HG02870 (cell line): ENCODE measurements at regions not wholly inside any gene's neighbourhood (a gene's known extent, or its start where the extent isn't known, plus 50 kb on each side); places are given as distances from the start of the nearest gene placed in this dataset.
"Not testable (repeated sequence)": the region's sequence is repeated elsewhere in the genome, so short reads cannot be mapped to it uniquely, and the experiment has no call there.

Source experiments
- ATAC-seq: cut with Tn5 transposase; IDR thresholded peaks from one replicate; pipeline ENCODE4 v1.9.1; 2021; ENCODE audit warnings: mild to moderate bottlenecking, moderate library complexity; ENCODE audit not compliant: unreplicated experiment

DNA sequence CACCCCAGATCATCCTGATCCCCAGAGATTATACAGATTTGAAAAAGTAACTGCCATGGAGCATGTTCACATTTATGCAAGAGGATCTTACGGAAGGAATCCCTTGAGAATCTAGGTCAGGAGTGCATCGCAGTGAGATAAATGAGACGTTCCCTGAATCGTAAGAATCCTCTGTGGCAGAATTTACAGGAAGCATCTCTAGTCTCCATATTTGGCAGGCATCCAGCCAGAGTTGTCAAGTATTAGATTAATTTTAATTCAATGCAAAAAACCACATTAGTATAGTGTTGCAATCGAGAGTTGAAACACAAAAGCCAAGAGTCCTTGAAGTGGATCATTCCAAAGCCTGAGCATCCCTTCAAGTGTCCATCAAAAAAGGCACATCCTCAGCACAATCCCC, 100.8 kb downstream of the RRAGC start:
- no peak for ATAC-seq

DNA sequence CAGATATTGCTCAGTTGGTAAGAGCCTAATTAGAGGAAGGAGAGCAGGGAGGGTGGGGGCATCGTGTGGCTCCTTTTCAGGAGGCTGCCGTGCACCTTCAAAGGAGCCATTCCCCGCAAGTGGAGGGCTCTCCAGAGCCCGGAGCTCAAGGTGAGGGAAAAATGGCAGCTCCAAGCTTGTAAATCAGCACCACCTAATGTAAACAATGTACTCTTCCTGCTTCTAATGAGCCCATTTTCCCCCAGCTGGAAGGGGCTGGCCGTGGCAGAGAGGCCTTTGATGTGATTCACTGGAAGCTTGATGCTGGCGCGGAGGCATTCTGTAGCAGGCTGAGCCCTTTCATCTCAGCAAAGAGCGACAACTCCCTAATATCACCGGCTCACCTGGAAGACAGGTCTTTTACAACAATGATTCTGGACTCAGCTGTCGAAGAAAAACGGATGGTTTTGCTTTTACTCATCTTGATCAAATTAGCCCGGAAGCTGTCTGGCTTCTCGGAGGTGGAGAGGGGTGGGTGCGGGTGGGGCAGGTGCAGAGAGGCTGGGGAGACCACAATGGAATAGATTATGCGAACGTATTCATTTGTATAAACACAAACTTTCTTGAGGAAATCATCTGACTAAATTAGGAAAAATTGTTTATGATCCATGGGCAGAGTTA, 112.5 kb downstream of the RRAGC start:
- no peak for ATAC-seq

DNA sequence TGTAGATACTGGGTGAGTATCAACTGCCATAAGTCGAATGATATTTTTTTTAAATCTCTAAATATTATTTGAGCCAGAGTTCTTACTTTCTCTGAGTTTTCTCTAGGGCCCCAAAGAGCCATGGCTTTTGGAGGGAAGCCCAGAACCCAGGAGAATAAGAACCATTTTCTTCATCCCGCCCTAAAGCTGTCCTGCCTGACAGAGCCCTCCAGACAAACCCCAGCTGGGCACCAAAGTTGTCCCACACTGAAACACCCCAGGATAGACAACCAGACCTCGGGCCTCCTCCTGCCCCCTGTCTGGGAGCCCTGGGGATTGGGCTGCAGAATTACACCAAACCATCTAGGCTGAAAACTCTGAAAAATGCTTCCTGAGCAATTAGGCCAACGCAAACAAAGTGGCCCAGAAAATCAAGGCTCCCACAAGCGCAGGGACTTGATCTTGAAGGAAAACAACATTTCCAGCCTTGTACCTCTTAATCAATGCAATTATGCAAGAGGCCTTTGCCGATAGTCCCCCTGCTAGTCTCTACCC, 113.1 kb downstream of the RRAGC start:
- ATAC-seq = no peak

DNA sequence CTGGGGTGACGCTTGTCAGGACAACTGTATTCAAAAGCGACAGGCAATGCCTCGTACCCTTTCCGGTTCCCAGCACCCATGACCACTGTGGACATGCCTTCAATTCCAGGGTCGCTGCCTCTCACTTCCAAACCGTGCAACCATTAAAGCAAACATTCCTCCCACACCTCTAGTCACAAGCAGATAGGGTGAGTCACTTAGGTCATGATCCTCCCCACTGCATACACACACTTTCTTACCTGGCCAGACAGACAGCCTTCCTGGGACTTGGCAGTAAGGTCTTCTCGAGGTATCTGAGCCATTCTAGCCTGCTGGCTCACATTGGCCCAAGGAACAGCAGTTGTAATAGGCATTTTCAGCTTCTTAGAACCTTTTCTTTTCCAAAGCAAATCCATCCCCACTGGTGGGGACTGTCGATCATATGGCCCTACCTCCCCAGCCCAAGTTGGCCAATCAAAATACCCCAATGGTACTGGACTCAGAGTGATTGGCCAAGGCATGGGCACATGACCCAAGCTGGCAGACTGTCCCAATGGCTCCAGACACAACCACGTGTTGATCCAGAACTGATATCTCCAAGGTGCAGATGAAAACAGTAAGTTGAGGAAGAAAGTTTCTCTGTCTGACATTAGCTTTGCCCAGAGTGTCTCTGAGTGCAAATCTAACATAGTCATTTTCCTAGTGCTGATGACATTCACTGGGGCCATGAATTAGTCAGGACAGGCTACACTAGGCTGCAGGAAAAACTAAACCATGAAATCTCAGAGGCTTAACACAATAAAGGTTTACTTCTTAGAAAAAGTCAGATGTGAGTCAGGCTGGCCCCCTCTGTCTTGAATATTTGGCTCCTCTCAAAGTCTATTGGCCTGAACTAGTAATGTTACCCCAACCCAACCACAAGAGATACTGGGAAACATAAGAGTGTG, 113.8 kb downstream of the RRAGC start:
- ATAC-seq = no peak

DNA sequence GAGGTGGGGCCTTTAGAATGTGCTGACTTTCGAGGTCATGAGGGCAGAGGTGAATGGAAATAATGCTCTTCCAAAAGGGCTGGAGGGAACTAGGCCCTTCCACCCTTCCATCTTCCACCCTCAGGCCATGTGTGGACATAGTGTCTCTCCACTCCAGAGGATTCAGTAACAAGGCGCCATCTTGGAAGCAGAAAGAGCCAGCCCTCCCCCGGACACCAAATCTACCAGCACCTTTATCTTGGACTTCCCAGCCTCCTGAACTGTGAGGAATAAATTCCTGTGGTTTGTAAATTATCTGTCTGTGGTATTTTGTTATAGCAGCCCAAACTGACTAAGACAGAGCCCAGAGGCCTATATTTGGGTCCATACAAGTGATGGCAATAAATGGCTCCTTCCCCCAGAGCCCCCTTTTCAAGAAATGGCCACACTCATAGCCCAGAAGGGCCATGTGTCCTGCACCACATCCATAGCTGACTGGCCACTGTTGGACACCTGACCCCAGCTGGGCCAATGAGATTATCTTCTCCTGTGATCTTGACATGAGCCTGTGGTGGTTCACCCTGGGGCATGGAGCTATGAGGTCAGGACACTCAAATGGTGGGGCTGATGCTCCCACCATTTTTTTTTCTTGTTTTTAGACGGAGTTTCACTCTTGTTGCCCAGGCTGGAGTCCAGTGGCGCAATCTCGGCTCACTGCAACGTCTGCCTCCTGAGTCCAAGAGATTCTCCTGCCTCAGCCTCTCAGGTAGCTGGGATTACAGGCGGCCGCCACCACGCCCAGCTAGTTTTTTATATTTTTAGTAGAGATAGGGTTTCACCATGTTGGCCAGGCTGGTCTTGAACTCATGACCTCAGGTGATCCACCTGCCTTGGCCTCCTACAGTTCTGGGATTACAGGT, 114.9 kb downstream of the RRAGC start:
- ATAC-seq = no peak

DNA sequence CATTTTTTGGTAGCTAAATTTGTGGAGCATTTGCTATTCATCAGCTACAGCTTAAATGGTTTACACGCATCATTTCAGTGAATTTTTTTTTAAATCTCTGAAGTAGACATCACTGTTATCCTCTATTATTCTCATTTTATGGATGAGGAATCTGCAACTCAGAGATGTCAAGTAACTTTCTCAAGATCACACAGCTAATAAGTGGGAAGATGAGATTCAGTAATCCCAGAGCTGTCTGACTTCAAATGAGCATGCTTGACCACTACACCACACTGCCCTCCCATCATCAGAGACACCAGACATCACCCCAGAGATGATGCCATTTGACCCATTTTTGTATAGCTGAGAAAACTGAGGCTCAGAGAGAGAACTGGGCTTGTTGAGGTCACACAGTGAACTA, 116.4 kb downstream of the RRAGC start:
- ATAC-seq = no peak

DNA sequence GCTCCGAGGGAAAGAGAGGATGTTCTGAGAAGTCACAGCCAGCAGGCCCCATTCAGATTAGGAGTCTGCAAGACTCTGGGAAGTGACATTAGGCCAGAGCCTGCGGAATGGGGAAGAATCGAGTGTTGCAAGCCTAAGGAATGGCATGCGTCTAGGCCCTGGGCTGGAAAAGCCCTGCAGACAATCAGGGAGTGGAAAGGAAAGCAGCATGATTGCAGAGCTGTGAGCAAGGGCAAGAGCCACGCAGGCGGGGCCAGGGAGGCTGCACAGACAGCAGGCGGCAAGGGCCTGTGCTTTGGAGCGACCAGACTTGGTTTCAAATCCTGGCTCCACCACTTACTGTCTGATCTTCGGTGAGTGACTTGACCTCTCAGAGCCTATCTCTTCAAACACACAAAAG, 118.2 kb downstream of the RRAGC start:
- no peak for ATAC-seq

DNA sequence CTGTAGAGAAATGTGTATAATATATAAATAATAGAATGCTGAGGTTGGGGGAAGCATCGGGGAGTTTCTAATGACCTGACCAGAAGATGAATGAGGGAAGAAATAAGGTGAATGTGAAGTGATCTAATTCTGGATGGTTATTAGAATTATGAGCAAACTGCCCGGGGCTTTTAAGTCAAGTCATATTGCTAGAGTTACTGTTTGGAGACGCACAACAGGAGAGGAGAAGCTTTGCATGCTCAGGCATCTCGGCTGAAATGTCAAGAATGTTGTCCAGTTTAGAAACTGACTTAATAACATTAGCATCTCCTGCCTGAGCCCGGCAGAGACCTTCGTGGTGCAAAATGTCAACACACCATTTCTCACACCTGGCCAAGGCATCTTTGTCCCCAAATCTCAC, 119.1 kb downstream of the RRAGC start:
- ATAC-seq = no peak

DNA sequence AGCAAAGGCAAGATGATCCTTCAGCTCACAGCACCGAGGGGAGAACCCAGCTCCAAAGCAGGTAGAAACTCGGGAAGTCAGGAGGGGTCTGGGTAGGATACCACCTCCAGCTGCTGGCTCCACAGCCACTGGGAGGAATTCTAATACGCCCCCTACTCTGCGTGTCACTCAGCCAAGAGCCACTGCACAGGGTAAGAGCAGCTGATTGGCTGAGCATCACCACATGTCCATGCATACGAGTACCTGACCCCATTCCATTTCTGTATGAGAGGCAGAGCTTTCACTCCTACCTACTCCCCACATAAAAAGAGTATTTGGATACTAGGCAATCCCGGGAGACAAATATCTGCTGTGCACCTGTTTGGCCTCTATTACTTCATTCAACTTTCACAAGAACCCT, 121.4 kb downstream of the RRAGC start:
- no peak for ATAC-seq

DNA sequence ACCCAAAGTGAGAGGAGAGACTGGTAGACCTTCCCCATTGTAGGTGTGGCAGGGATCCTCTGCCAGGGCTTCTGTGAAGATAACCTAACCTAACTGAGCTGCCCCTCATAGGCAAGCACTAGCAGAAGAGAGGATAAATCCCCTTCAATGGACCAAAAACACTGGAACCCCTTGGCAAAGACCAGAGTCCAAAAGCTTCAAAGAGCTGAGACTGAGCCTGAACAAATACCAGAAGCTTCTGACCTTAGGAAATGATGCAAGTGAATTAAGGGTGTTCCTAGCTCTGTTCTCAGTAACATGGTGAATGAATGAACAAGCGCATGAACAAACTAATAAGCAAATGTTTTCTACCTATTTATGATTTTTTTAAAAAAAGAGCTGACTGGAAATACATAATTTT, 123.2 kb downstream of the RRAGC start:
- no peak for ATAC-seq

DNA sequence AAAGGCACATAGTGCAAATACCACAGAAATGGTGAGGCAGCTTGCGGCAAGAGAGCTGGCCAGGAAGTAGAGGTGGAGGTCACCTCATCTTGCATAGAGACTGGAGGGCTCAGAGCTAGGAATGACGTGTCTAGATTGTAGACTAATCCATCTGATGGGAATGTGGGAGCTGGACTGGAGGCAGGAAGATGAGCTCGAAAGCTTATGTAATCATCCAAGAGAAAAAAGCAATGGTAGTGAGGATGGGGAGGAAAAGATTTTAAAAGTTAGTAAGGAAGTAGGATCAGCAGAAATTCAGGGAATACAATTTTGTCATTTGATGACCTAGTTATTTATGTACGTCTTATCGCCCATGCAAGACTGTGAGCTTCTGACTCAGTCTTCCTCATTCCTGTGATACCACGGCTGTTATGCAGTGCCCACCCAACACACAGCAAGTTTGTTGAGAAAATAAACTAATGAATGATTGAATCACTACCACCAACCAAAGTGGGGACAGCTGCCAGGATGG, 123.9 kb downstream of the RRAGC start:
- no peak for ATAC-seq

DNA sequence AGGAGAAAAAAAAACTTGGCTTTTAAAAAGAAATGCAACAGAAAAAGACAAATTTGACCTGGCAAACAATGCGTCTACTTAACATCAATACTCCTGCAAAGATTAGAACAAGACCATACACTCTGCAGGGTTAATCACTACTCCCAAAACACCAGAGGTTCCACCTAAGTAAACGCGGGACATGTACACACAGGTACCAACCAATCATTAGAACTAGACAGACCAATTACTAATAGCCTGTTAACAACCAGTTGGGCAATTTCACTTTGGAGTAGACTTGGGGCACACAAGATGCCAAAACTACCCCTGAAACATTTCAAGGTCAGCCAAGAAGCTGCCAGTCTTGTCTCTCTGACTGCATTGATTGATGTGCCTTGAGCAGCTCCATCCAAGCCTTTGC, 125.8 kb downstream of the RRAGC start:
- no peak for ATAC-seq

DNA sequence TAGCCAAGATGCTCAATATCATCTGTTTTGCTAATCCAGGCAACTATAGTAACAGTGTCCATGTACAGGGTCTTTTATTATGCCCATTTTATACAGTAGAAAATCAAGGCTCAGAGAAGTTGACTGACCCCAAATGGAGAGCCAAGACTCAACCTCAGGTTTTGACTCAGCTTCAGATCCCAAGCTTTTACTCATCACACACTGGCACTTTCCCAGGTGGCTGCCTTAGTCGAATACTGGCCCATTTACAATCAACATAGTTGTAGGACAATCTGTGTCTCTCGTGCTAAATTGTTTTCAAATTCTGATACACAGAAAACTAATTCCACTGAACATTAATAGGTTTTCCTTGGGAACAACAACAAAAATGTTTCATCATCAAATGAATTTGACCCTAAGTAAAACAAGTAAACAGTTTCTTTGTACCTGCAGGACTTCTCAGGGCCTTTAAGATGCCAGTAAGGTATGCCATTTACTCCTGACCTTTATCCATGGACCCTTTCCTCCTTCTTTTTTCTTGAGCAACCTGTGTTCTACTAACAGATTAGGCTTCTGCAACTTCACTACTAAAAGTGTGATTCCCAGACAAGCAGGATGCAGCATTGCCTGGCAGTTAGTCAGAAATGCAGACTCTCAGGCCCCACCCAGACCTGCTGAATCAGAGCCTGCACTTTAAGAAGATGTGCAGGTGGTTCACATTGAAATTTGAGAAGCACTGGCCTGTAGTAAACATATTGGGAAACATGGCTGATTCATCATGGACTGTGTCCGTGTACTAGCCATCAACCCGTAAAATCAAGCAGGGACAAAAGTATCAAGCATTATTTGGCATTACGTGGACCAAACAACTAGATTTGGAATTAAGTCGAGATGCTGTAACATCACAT, 128.8 kb downstream of the RRAGC start:
- no peak for ATAC-seq

DNA sequence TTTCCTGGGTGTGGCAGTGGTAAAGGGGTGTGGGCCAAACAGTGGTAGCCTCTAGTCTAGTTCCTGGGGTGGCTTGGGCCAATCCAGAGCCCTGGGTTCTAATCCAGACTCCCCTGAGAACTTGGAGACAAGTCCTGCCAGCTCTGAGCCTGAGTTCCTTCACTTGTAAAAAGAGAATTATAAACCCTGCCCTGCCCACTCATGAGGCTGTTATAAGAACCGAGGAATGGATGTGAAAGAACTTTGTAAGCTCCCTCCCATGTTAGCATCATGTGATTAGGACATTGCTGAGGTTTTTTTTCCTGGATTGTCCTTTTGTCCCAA, 131.0 kb downstream of the RRAGC start:
- no peak for ATAC-seq

DNA sequence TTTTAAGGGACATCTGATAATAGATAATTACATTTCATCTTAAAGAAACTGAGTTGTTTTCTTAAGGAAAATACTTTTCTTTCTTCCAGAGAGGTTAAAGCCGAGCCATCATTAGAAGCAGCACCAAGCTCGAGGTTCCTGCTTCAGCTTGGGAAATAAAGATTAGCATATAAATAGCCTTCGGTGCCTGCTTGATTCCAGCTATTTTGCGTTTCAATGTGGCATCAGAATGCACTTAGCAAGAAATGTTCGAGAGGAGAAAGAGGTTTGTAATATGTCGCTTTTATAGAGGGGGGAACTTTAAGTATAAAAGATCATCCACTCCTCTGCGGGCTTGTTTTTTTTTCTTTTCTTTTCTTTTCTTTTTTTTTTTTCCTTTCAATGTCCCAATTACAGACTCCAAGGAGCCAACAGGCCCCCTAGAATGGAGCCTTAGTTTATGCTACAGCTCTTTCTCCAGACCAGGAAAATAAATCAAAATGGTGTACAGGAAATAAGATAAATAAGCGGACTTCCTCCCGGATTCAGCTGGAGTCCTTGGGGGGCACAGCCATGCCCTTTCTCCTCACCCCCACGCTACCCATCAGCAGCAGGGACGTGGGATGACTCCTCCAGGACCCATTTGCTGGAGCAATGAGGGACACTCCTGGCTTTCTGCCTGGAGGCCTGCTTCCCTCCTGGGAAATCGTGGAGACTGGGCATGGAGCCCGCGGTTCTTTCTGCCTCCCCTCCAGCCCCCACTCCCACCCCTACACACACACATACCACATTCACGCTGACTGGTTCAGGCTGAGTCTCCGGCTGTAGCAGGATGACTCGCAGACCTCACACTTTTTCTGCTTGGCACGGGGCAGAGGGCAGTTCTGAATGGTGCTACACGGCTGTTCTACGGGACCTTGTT, 131.6 kb downstream of the RRAGC start:
- no peak for ATAC-seq

DNA sequence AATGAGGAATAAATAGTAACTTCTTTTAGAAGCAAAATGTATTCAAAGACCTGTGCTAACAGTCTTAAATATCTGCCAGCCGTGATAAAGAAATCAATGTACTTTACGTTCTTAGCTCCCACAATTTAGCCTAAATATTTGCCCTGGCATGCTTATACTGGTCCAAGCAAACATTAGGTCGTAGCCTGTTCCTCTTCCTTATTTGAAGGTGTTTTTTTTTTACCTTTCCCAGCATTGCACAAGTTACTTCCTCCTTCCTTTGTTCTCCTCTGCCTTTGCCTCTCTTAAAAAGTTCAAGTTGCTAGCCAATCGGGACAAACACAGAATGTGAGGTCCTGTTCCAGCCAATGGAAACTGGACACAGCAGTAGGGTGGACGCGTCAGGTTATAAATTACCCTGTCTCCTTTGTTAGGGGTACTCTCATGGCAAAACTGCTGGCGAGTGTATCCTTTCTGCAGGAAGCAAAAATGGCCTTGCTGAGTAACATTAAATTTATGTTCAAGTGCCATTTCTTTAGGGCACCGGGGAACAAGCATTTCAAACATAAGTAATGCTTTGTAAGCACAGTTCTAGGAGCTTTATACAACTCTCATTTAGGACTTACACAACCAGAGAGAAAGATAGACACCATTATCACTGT, 134.1 kb downstream of the RRAGC start:
- not testable (repeated sequence) for ATAC-seq

DNA sequence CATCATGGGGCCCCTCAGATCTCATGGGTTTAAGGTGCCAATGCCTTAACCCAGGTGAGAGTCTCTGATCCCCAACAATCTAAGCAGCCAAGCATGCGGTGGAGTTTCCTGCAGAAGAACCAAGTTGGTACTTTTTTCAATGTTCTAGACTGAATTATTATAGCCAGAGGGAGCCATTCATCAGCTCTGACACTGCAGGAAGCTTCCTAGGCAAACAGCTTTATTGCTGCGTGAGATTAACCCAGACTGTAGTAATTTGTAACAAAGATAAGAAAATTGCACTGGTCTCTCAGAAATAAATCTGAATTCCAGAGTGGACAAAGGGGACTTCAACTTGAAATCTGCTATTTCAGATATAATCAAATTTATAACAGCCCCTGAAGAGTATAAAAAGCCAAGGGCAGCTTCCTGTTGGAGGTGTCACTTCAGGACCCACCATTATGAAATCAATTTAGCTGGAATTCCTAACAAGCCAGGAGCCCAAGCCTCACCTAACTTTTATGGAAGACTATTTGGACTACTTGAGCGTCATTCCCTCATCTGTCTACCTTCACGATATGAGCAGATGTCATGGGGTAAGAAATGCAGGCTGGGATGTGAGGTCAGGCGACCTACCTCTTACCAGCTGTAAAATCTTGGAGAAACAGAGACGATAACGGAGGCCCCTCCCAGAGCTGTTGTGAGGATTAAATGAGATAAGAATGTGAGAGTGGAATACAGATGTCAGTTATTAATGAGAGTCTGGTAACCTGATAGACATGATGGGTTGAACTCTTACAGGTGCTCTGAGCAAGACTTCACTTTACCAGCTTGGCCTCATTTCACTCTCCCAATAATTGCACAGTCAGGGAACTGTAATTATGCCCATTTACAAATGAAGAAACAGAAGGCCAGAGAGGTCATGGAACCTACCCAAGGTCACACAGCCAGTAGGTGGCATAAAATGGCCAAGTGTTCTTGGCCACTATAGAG, 135.1 kb downstream of the RRAGC start:
- ATAC-seq = no peak
